ENCODE measurements at regions not wholly inside any gene's neighbourhood (a gene's known extent, or its start where the extent isn't known, plus 50 kb on each side); places are given as distances from the start of the nearest gene placed in this dataset.

GRCh38 chr14:51490205-51490604 is 161.5 kb upstream of the FRMD6 start:
- Histone ChIP-seq H3K9ac (replicated peaks; ENCODE audit: extremely low read depth, insufficient read depth, low read length) (no peak overlapping the region), H3K27me3 (ENCODE audit: control insufficient read depth in 2 of 2, insufficient read depth in 2 of 2, low read length in 2 of 2) (no peaks in the 10 kb centered on the region), H3K4me3 (replicated peaks in 1 of 3; ENCODE audit: insufficient read depth in 1 of 3, low read depth in 1 of 3, low read length in 3 of 3) (no peak overlapping the region), H4K20me1 (replicated peaks; ENCODE audit: control insufficient read depth, extremely low read depth, insufficient read depth, low read length) (no peaks in the 10 kb centered on the region), H2AFZ (ENCODE audit: low read depth, low read length) (no peak overlapping the region), H3K4me2 (ENCODE audit: insufficient read depth, low read length) (no peak overlapping the region), H3K9me1 (replicated peaks; ENCODE audit: control insufficient read depth, extremely low read depth, insufficient read depth, low read length) (no peaks in the 10 kb centered on the region), H3K36me3 (ENCODE audit: control insufficient read depth in 2 of 2, extremely low read depth in 1 of 2, insufficient read depth in 2 of 2, low read length in 2 of 2) (no peaks in the 10 kb centered on the region), H3K4me1 (ENCODE audit: control insufficient read depth, extremely low read depth, insufficient read depth, low read length) (peaks cover 8% of the 10 kb centered on the region), H3K79me2 (ENCODE audit: control insufficient read depth, insufficient read depth, low read length) (no peaks in the 10 kb centered on the region), H3K9me3 (replicated peaks; ENCODE audit: control insufficient read depth, insufficient read depth, low read length) (no peaks in the 10 kb centered on the region), H3K27ac (ENCODE audit: insufficient read depth, low read depth, low read length) (no peak overlapping the region)
- ChIA-PET POLR2A (no interaction called here), CTCF (no interaction called here)
- no TSS peak for BruUV-seq (replicated peaks)
- intact Hi-C loops (cut with micrococcal nuclease), result no loop called here
- TF ChIP-seq MYC (IDR thresholded peaks at IDR 0.05; ENCODE audit: low read depth, low read length) (no peak), POLR2A (IDR thresholded peaks at IDR 0.05; ENCODE audit: low read depth, low read length) (no peak), EZH2 (IDR thresholded peaks at IDR 0.05; ENCODE audit: borderline replicate concordance, low read depth, low read length, severe bottlenecking) (no peak), FOS (IDR thresholded peaks at IDR 0.05; ENCODE audit: borderline replicate concordance, insufficient read depth, low read length) (no peak), POLR2AphosphoS5 (IDR thresholded peaks at IDR 0.05; ENCODE audit: insufficient read depth, low read depth, low read length) (no peak), JUN (IDR thresholded peaks at IDR 0.05; ENCODE audit: borderline replicate concordance, insufficient read depth, insufficient read length, low read depth) (no peak), GATA2 (IDR thresholded peaks at IDR 0.05; ENCODE audit: insufficient read depth, insufficient read length, low read depth, low read length) (no peak), MAX (IDR thresholded peaks at IDR 0.05; ENCODE audit: insufficient read depth, insufficient read length) (no peak), CTCF (IDR thresholded peaks at IDR 0.05; ENCODE audit: extremely low read depth in 1 of 2, insufficient read depth in 1 of 2, low read depth in 1 of 2, low read length in 2 of 2) (no peak)
- DNase-seq (ENCODE audit: low read depth, low spot score) (no peak), FAIRE-seq (no peak)
- dilution Hi-C loops (cut with MboI; ENCODE audit: extremely low pct_ligation_motif_present, low sequenced_read_pairs), result no loop called here

Data from endothelial cell of umbilical vein (primary cell).